Endothelial cell of umbilical vein (primary cell): ENCODE measurements at regions not wholly inside any gene's neighbourhood (a gene's known extent, or its start where the extent isn't known, plus 50 kb on each side); places are given as distances from the start of the nearest gene placed in this dataset.

Experiments
- BruUV-seq: library from RNA; stranded (reverse); fragments of 400-500 nt; replicated peaks from 2 replicates; lab custom pipeline; 2021; lab: Mats Ljungman, UMichigan
- CTCF ChIA-PET: fragments of 300-600, 350-600 bp; sonication (Branson Sonifier 250); formaldehyde crosslinking; loops from one replicate; lab custom pipeline; 2021; ENCODE audit warnings: antibody characterized with exemption, inconsistent platforms; lab: Charles Lee
- POLR2A ChIA-PET: fragments of 300-600, 350-600 bp; sonication (Branson Sonifier 250); formaldehyde crosslinking; loops from one replicate; lab custom pipeline; 2021; ENCODE audit warnings: antibody characterized with exemption, inconsistent platforms; lab: Charles Lee
- DNase-seq: peaks from one replicate; pipeline ENCODE4 v3.0.0-alpha.2; 2011; ENCODE audit warnings: low read depth, low spot score
- FAIRE-seq: peaks from 2 replicates; lab custom pipeline; 2011; peaks lifted over from hg19 to GRCh38; lab: Jason Lieb, UNC
- H2AFZ ChIP-seq: 2 replicates; pipeline ENCODE4 v1.6.0; 2012; ENCODE audit warnings: low read depth, low read length, control low read depth, inconsistent platforms
- H3K27ac ChIP-seq: 2 replicates; pipeline ENCODE4 v1.5.1; 2011; ENCODE audit warnings: low read depth, mild to moderate bottlenecking, control low read depth, low read length, moderate library complexity; ENCODE audit not compliant: insufficient read depth
- H3K27me3 ChIP-seq, 2 experiments: 2 replicates each; pipeline versions ENCODE4 v1.6.0 to v1.6.1; 2011; ENCODE audit warnings: low read length in 2 of 2, mixed read lengths in 1 of 2; ENCODE audit not compliant: control insufficient read depth in 2 of 2, insufficient read depth in 2 of 2
- H3K36me3 ChIP-seq, 2 experiments: 2 replicates in 1 of 2; 3 replicates in 1 of 2; pipeline ENCODE4 v1.5.1; 2011; ENCODE audit warnings: low read length in 2 of 2, mild to moderate bottlenecking in 1 of 2, moderate library complexity in 1 of 2; ENCODE audit not compliant: control insufficient read depth in 2 of 2, insufficient read depth in 2 of 2; ENCODE audit errors: extremely low read depth in 1 of 2
- H3K4me1 ChIP-seq: 3 replicates; pipeline ENCODE4 v1.5.1; 2011; ENCODE audit warnings: mild to moderate bottlenecking, low read length; ENCODE audit not compliant: control insufficient read depth, insufficient read depth; ENCODE audit errors: extremely low read depth
- H3K4me2 ChIP-seq: 2 replicates; pipeline ENCODE4 v1.6.1; 2011; ENCODE audit warnings: low read length, control low read depth, mixed read lengths; ENCODE audit not compliant: insufficient read depth
- H3K4me3 ChIP-seq, 3 experiments: fragments of 200-600 bp in 1 of 3; sonication (generic), shearing (Covaris generic) in 1 of 3; replicated peaks in 1 of 3; 2 replicates each; pipeline ENCODE4 v1.5.1; 2011 to 2016; ENCODE audit warnings: control low read depth in 3 of 3, low read length in 3 of 3, mild to moderate bottlenecking in 2 of 3, inconsistent platforms in 1 of 3, low read depth in 1 of 3, moderate library complexity in 1 of 3; ENCODE audit not compliant: insufficient read depth in 1 of 3
- H3K79me2 ChIP-seq: 2 replicates; pipeline ENCODE4 v1.6.0; 2012; ENCODE audit warnings: low read length, inconsistent platforms; ENCODE audit not compliant: control insufficient read depth, insufficient read depth
- H3K9ac ChIP-seq: replicated peaks from 2 replicates; pipeline ENCODE3; 2011; ENCODE audit warnings: low read length, control low read depth; ENCODE audit not compliant: insufficient read depth; ENCODE audit errors: extremely low read depth
- H3K9me1 ChIP-seq: replicated peaks from 3 replicates; pipeline ENCODE4 v1.6.0; 2011; ENCODE audit warnings: mild to moderate bottlenecking, low read length; ENCODE audit not compliant: control insufficient read depth, insufficient read depth; ENCODE audit errors: extremely low read depth
- H3K9me3 ChIP-seq: replicated peaks from 2 replicates; pipeline ENCODE4 v1.5.1; 2012; ENCODE audit warnings: low read length, inconsistent platforms; ENCODE audit not compliant: control insufficient read depth, insufficient read depth
- H4K20me1 ChIP-seq: replicated peaks from 2 replicates; pipeline ENCODE3; 2011; ENCODE audit warnings: mild to moderate bottlenecking, low read length; ENCODE audit not compliant: control insufficient read depth, insufficient read depth; ENCODE audit errors: extremely low read depth
- EZH2 ChIP-seq: IDR thresholded peaks from 2 replicates; pipeline ENCODE4 v1.6.1; 2012; ENCODE audit warnings: borderline replicate concordance, low read depth, mild to moderate bottlenecking, moderate library complexity, low read length, inconsistent platforms; ENCODE audit not compliant: severe bottlenecking
- FOS ChIP-seq: IDR thresholded peaks from 2 replicates; pipeline ENCODE4 v1.6.1; 2011; ENCODE audit warnings: mild to moderate bottlenecking, low read length, moderate library complexity, borderline replicate concordance; ENCODE audit not compliant: insufficient read depth
- GATA2 ChIP-seq: IDR thresholded peaks from 2 replicates; pipeline ENCODE4 v1.7.0; 2011; ENCODE audit warnings: low read depth, mild to moderate bottlenecking, moderate library complexity, mixed read lengths, low read length; ENCODE audit not compliant: insufficient read length, insufficient read depth
- JUN ChIP-seq: IDR thresholded peaks from 2 replicates; pipeline ENCODE4 v1.6.1; 2011; ENCODE audit warnings: borderline replicate concordance, low read depth; ENCODE audit not compliant: insufficient read length, insufficient read depth
- POLR2AphosphoS5 ChIP-seq: IDR thresholded peaks from 2 replicates; pipeline ENCODE4 v1.6.1; 2012; ENCODE audit warnings: low read depth, mild to moderate bottlenecking, control low read depth, low read length, moderate library complexity; ENCODE audit not compliant: insufficient read depth
- dilution Hi-C: fragments of 300-500 bp; cut with MboI; formaldehyde crosslinking; loops from one replicate; pipeline ENCODE4 v1.15.0; 2019; ENCODE audit warnings: low sequenced_read_pairs; ENCODE audit not compliant: extremely low pct_ligation_motif_present
- intact Hi-C: fragments of 100-400 bp; cut with micrococcal nuclease; formaldehyde crosslinking; loops from one replicate; pipeline ENCODE4 v1.10.0; 2022
- TF ChIP-seq, protein P1 (sequence below), 2 donors: IDR thresholded peaks; 1 replicate in 1 of 2; 2 replicates in 1 of 2; pipeline ENCODE4 v1.5.1; 2011; ENCODE audit warnings: low read length in 2 of 2, mild to moderate bottlenecking in 2 of 2, moderate library complexity in 2 of 2, control low read depth in 1 of 2, inconsistent platforms in 1 of 2, low read depth in 1 of 2; ENCODE audit not compliant: insufficient read depth in 1 of 2; ENCODE audit errors: extremely low read depth in 1 of 2

GRCh38 chr7:47074702-47075153 is 507.2 kb downstream of the TNS3 start:
- FAIRE-seq (no peak), DNase-seq (no peak)
- CTCF ChIA-PET: no interaction called here
- no TSS peak for BruUV-seq
- no peak overlapping the region for H3K4me3 ChIP-seq
- no peaks in the 10 kb centered on the region for H3K9me1 ChIP-seq
- no peak overlapping the region for H3K9ac ChIP-seq
- POLR2A ChIA-PET: no interaction called here
- H3K9me3 ChIP-seq: no peaks in the 10 kb centered on the region
- H3K79me2 ChIP-seq: no peaks in the 10 kb centered on the region
- no peaks in the 10 kb centered on the region for H3K36me3 ChIP-seq
- TF ChIP-seq, protein P1, sequence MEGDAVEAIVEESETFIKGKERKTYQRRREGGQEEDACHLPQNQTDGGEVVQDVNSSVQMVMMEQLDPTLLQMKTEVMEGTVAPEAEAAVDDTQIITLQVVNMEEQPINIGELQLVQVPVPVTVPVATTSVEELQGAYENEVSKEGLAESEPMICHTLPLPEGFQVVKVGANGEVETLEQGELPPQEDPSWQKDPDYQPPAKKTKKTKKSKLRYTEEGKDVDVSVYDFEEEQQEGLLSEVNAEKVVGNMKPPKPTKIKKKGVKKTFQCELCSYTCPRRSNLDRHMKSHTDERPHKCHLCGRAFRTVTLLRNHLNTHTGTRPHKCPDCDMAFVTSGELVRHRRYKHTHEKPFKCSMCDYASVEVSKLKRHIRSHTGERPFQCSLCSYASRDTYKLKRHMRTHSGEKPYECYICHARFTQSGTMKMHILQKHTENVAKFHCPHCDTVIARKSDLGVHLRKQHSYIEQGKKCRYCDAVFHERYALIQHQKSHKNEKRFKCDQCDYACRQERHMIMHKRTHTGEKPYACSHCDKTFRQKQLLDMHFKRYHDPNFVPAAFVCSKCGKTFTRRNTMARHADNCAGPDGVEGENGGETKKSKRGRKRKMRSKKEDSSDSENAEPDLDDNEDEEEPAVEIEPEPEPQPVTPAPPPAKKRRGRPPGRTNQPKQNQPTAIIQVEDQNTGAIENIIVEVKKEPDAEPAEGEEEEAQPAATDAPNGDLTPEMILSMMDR (IDR thresholded peaks at IDR 0.05; ENCODE audit: extremely low read depth in 1 of 2, insufficient read depth in 1 of 2, low read depth in 1 of 2, low read length in 2 of 2): no peak
- TF ChIP-seq FOS (no peak), POLR2AphosphoS5 (no peak), EZH2 (no peak), JUN (no peak), GATA2 (no peak)
- dilution Hi-C loops (no loop called here), intact Hi-C loops (no loop called here)
- H3K4me2 ChIP-seq: no peak overlapping the region
- H4K20me1 ChIP-seq: no peaks in the 10 kb centered on the region
- H3K4me1 ChIP-seq: no peaks in the 10 kb centered on the region
- no peaks in the 10 kb centered on the region for H3K27me3 ChIP-seq
- H2AFZ ChIP-seq: no peak overlapping the region
- no peak overlapping the region for H3K27ac ChIP-seq
